MM.1S (cell line): ENCODE measurements at regions not wholly inside any gene's neighbourhood (a gene's known extent, or its start where the extent isn't known, plus 50 kb on each side); places are given as distances from the start of the nearest gene placed in this dataset.

Experiments used
- CTCF ChIP-seq: fragments of 300-600 bp; sonication (generic); IDR thresholded peaks from 2 replicates; pipeline ENCODE4 v1.5.1; 2016; ENCODE audit warnings: antibody characterized with exemption, low read length, mixed read lengths
- EZH2 ChIP-seq: fragments of 300-600 bp; sonication (generic); optimal IDR thresholded peaks from 2 replicates; pipeline ENCODE3; 2017; ENCODE audit warnings: low read depth, mild to moderate bottlenecking, antibody characterized with exemption, low read length, mixed read lengths
- EZH2phosphoT487 ChIP-seq: fragments of 300-600 bp; sonication (generic); IDR thresholded peaks from 2 replicates; pipeline ENCODE4 v1.6.1; 2018; ENCODE audit warnings: antibody characterized with exemption, low read length

- TF ChIP-seq CTCF (no peak), EZH2 (no peak), EZH2phosphoT487 (no peak)
Measured at GRCh38 chr5:29193972-29194371, 1999.5 kb upstream of the CDH6 start.
